ENCODE measurements at regions not wholly inside any gene's neighbourhood (a gene's known extent, or its start where the extent isn't known, plus 50 kb on each side); places are given as distances from the start of the nearest gene placed in this dataset.

DNA sequence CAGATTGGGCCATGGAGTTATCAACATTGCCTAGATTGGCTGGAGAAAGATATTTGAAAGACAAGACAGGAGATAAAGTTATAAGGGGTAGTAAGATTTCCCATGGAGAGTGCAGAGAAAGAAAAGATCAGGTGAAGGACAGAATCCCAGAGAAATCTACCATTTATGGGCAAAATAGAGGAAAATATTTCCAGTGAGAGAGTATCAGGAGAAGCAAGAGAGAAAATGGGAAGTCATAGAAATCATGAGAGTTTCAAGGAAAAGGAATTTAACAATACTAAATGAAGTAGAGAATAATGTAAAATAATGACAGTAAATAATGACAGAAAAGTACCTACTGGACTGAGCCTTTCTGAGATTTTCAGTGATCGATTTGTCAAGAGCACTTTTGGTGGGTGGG, 447.6 kb upstream of the CHST9 start:
- no peak for DNase-seq (ENCODE audit: low read depth, low spot score)

DNA sequence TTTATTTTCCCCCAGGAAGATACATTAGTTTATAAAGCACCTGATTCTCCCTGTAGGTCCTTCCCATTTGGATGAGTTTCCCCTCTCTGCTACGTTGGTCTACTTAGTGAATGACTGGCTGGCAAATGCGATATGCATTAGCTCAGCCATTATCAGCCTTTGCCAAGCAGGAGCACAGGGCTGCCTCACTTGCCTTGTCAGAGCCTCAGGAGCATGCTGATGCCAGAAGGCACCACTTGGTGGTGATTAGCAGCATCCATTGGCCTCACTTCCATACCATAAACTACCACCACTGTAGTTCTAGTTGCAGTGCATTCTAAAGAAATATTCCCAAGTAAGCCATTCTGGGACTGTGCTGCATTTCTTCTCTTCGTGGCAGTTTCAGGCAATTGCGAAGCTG, 442.8 kb upstream of the CHST9 start:
- DNase-seq (ENCODE audit: low read depth, low spot score): no peak

DNA sequence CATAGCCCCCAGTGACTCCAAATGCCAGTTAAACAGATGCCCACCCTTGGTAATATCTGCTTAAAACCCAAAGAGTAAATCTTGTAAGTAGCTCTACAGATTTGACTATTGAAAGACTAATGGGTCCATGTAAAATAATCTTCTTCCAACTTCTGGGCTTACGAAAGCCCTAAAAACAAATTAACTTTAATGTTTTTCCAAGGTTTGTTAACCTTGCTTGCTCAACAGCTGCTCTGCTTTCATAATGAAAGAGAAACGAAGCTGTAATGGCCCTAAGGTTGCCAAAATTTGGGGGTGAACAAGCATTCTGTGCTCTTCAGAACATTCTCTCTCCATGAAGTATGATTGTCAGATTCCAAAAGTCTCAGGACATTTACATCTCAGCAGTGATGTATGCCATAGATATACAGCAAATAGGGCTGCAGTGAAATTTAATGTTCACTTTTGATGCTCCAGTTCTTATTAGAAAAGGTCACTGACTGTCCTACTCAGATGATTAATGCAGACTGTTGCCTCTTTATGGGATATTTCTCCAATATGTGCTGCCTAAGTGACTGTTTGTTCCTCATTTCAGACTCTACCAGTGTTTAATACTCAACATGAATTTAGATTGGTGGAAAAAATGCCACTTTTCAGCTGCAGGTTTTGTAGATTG, 436.3 kb upstream of the CHST9 start:
- no peak for DNase-seq (ENCODE audit: low read depth, low spot score)

GRCh38 chr18:27619906-27620305, 434.8 kb upstream of the CHST9 start:
- DNase-seq (ENCODE audit: low read depth, low spot score): no peak

- DNase-seq (ENCODE audit: low read depth, low spot score): no peak
Observed at GRCh38 chr18:27619090-27619772, 434.1 kb upstream of the CHST9 start.

- no peak for DNase-seq (ENCODE audit: low read depth, low spot score)
Observed at GRCh38 chr18:27616324-27616723, 431.2 kb upstream of the CHST9 start.

DNA sequence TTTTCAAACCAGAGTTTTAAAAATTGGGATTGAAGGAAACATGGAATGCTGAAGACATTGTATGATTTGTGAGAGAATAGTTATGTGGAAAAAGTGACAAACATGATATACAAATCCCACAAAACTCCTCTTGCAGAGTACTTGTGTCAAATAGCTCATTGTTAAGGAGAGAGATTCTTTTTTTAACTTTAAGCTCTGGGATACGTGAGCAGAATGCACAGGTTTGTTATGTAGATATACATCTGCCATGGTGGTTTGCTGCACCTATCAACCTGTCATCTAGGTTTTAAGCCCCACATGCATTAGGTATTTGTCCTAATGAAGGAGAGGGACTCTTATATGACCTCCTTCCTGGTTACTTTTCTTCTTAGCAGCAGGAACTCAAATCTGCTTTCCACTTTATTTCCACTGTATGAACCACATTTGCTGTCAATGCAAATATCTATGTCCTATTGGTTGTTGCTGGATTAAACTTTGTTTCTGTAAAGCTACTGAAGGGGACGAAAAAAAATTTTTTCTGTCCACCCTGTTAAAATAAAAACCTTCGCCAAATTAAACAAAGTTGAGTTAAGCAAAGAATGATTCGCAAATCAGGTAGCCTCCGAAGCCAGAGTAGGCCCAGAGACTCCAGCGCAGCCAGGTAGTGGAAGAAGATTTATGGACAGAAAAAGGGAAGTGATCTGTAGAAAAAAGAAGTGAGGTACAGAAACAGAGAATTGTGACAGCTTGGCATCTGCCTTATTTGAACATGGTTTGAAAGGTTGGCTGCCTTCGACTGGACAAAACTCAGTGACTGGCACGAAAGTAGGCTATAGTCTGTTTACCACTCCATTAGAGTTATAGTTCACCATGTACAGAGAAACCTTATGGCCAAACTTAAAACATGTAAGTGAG, 430.1 kb upstream of the CHST9 start:
- no peak for DNase-seq (ENCODE audit: low read depth, low spot score)

DNA sequence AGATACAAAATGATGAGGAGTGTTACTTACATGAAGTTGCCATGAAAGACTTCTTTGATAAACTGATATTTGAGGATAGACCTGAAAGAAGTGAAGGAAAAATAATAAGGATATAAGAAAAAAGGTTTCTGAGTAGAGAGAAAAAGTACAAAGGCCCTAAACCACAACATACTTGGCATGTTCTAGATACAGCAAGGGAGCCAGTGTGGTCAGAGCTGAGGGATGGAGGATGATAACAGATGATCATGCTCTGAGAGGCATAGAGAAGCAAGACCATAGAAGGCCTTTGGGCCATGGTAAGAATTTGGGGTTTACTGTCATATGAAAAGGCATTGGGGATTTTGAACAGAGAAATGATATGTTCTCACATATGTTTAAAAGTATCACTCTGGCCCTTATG, 424.1 kb upstream of the CHST9 start:
- no peak for DNase-seq (ENCODE audit: low read depth, low spot score)

DNA sequence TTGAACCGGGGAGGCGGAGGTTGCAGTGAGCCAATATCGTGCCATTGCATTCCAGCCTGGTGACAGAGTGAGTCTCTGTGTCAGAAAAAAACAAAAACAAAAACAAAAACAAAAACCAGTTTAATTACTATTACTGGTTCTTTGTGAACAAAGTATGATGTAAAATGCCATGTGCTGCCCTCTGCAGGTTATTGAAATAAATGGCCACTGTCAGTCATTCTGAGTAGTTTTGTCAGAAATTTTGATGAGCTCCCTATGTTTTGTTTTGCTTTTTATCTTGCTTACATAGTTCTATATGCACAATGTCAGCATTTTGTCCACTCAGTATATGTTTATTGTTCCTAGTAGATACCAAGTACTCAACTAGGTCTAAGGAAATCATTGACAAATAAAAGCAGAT, 423.6 kb upstream of the CHST9 start:
- no peak for DNase-seq (ENCODE audit: low read depth, low spot score)

- no peak for DNase-seq (ENCODE audit: low read depth, low spot score)
Observed at GRCh38 chr18:27608174-27608573, 423.1 kb upstream of the CHST9 start.

DNA sequence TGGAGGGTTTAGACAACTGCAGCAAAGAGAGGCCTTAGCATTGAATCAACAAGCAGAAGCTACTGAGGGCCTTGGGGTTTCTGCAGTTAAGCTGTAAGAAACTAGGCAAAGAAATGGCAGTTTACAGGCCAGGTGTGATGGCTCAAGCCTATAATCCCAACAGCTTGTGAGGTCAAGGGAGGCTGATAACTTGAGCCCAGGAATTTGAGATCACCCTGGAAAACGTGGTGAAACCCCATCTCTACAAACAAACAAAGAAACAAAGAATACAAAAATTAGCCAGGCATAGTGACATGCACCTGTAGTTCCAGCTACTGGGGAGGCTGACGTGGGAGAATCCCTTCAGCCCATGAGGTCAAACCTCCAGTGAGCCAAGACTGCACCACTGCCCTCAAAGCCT, 421.6 kb upstream of the CHST9 start:
- DNase-seq (ENCODE audit: low read depth, low spot score): no peak

DNA sequence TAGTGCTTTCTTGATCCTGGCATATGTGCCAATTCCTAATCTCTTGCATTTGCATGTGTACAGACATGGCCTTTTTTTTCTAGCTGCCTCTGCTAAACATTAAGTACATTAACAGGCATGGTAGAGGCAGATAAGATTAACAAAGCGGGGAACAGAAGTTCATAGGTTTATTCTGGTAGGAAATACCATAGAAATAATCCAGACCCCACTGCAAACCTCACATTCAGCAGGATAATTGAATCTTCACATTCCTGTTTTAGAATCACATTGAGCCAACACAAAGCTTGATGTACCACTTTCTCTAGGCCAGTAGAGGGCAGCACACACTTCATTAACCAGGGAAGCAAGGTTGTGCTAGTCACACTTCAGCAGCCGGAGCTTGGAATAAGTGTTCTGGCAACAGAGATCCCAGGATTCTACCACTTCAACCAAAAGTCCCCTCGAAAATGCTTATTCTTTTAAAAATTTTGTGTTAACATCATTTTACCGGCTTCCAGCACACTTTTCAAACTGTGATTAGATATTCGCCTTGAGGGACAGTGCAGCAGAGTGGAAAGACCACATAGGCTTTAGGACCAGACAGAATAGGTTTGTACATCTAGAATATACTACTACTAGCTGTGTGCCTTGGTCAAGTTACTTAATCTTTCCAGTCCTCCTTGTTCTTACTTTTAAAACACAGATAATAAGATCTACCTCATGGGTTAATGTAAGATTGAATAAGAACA, 420.2 kb upstream of the CHST9 start:
- DNase-seq (ENCODE audit: low read depth, low spot score): peak; percentile 36

- no peak for DNase-seq (ENCODE audit: low read depth, low spot score)
Observed at GRCh38 chr18:27604583-27604982, 419.5 kb upstream of the CHST9 start.

GRCh38 chr18:27602092-27602491, 417.0 kb upstream of the CHST9 start:
- no peak for DNase-seq (ENCODE audit: low read depth, low spot score)

- DNase-seq (ENCODE audit: low read depth, low spot score): no peak
Observed at GRCh38 chr18:27600245-27600644, 415.1 kb upstream of the CHST9 start.

DNA sequence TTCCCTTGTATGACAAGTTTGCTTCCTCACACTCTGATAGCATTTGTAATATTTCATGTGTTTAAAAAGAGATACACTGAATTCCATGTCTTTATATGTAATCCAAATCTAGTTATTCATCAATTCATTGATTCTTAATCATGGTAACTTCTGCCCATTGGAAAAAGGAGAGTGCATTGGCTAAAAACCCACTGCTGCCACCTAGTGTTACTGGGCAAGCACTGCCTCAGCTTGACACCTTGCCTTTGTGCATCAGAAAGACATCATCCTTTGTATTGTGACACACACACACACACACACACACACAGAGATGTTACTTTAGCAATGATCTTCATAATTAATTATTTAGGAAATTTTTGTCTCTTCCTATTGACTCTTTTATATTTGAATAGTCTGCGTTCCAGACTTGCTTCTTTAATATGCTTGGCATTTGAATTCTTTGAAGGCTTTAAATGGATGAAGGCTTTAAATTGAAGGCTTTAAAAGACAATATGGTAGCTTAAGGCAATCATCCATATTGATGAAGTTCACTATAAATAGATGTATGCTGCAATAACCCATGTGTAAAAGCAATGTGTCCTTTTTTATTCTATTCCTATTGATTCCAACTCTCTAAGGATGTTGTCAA, 414.2 kb upstream of the CHST9 start:
- peak; percentile 18 for DNase-seq (ENCODE audit: low read depth, low spot score)

DNA sequence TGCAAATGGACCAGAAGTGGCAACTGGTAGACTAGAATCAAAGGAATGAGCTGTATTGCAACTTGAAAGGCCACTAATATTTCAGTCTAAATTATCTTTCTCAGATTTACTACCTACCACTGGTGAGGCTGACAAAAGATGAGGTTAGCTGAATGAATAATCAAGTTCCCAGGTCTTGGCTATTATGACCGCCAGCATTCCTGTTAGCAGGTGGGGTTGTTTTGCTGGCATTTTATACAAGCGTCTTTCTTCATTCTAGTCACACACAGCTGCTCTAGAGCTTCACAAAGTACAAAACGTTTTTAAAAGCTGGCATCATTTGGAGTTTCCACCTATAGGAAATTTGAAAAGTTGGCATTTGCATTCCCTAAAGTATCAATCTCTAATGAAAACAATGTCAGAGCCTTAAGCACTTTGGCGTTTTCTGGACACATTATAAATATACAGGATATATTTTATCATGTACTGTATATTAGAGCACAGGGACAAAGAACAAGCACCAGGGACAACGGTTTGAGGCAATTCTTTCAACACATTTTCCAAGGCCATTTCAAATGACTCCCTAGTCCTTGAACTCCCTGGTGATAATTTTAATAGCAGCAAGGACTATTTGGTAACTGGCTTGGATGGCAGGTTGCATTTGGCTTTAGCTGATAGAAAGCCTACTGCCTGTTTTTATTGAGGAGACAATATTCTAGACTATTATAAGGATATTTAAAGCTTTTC, 410.2 kb upstream of the CHST9 start:
- DNase-seq (ENCODE audit: low read depth, low spot score): no peak

DNA sequence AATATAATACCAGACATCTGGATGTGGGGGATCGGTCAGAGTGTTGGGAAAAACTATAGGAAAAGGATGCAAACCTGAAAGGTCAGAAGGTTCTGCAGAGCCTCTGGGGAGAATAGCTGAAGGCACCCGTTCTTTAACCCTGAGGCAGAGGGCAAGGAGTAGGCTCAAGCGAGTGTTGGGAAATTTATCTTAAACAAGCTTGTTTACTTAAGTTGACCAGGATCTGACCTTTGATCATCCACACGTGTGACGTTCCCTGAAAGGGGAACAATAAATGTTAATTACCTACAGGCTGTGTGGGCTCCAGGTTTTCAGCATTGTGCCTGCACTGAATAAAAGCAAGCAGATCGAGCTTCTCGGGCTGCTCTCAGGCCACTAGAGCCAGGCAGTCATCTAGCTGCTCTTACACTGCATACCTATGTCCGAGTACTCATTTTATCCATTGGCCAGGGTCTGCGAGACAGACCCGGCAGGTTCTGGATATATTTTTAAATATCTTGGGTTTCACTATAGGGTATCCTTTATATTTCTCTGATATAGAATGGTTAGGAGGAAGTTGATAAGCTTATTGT, 400.6 kb upstream of the CHST9 start:
- DNase-seq (ENCODE audit: low read depth, low spot score): no peak

- DNase-seq (ENCODE audit: low read depth, low spot score): no peak
Observed at GRCh38 chr18:27583466-27583865, 398.4 kb upstream of the CHST9 start.

DNA sequence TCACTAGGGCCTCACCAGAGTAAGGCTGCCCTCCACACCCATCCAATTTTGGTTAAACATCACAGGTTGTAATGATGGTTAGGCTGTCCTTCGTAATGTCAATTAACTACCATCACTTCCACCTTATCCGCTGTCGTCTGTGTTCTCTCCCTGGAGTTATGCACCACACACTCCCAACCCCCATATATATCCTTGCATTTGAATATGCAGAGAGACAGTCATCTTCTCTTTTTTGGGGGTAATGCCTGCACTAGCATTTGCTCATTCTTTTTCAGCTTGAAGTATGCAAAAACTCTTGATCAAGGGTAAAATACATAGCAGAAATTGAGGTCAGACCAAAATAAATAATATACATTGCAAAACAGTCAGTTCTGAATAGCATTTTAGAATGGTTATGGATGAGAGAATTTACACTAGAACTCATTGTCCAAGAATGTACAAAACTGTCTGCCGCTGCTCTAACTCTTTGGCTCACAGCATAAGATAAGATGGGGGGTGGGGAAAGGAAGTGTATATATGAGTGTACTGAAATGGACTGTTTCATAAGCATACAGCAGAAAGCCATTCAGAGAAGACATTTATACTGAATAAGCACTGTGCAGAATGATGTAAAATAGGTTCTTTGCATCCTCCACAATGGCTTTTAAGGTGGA, 397.8 kb upstream of the CHST9 start:
- no peak for DNase-seq (ENCODE audit: low read depth, low spot score)

Data from smooth muscle cell of the brain vasculature (primary cell).